HEK293 (cell line): ENCODE measurements at regions not wholly inside any gene's neighbourhood (a gene's known extent, or its start where the extent isn't known, plus 50 kb on each side); places are given as distances from the start of the nearest gene placed in this dataset.

Experiments
- CTCF ChIA-PET: fragments of 350-600 bp; formaldehyde crosslinking; extraction: SDS; loops from one replicate; lab custom pipeline; 2021; ENCODE audit warnings: antibody characterized with exemption; lab: Yijun Ruan, JAX
- POLR2A ChIA-PET: fragments of 300-600 bp; formaldehyde crosslinking; extraction: SDS; loops from one replicate; lab custom pipeline; 2020; ENCODE audit warnings: antibody characterized with exemption, inconsistent platforms; lab: Yijun Ruan, JAX
- H3K27ac ChIP-seq: fragments of 200-500 bp; sonication (Bioruptor generic); 2 replicates; pipeline ENCODE4 v1.5.1; 2014; ENCODE audit warnings: low read depth, low read length, control low read depth, inconsistent platforms; ENCODE audit errors: extremely low read depth
- H3K36me3 ChIP-seq, 2 experiments: fragments of 200-500 bp in 1 of 2; sonication (Bioruptor generic) in 1 of 2; 1 replicate in 1 of 2; 2 replicates in 1 of 2; pipeline ENCODE4 v1.5.1; 2014 to 2017; ENCODE audit warnings: inconsistent platforms in 2 of 2, low read length in 2 of 2; ENCODE audit not compliant: control insufficient read depth in 2 of 2, insufficient read depth in 1 of 2
- H3K4me1 ChIP-seq: fragments of 200-500 bp; sonication (Bioruptor generic); 2 replicates; pipeline ENCODE4 v1.5.1; 2014; ENCODE audit warnings: mild to moderate bottlenecking, low read length, inconsistent platforms; ENCODE audit not compliant: control insufficient read depth, insufficient read depth
- H3K4me3 ChIP-seq: 2 replicates; pipeline ENCODE4 v1.5.1; 2011; ENCODE audit warnings: low read depth, mild to moderate bottlenecking, control low read depth, low read length, moderate library complexity
- H3K9me3 ChIP-seq: fragments of 200-500 bp; sonication (Bioruptor generic); 2 replicates; pipeline ENCODE4 v1.5.1; 2014; ENCODE audit warnings: low read depth, low read length, inconsistent platforms; ENCODE audit not compliant: control insufficient read depth, insufficient read depth
- CTCF ChIP-seq: fragments of 450-650 bp; formaldehyde crosslinking; IDR thresholded peaks from 2 replicates; pipeline ENCODE4 v1.5.1; 2016; ENCODE audit warnings: missing biosample characterization, missing genetic modification characterization
- EGR2 ChIP-seq: fragments of 450-650 bp; formaldehyde crosslinking; IDR thresholded peaks from 2 replicates; pipeline ENCODE4 v1.5.1; 2016; ENCODE audit warnings: low read depth, missing biosample characterization, missing genetic modification characterization
- GFI1B ChIP-seq: fragments of 450-650 bp; formaldehyde crosslinking; IDR thresholded peaks from 2 replicates; pipeline ENCODE4 v1.5.1; 2016; ENCODE audit warnings: missing biosample characterization, missing genetic modification characterization
- GLI4 ChIP-seq: fragments of 450-650 bp; formaldehyde crosslinking; IDR thresholded peaks from 2 replicates; pipeline ENCODE4 v1.5.1; 2016; ENCODE audit warnings: missing biosample characterization, missing genetic modification characterization
- HIC1 ChIP-seq: fragments of 450-650 bp; formaldehyde crosslinking; IDR thresholded peaks from 2 replicates; pipeline ENCODE4 v1.5.1; 2016; ENCODE audit warnings: missing biosample characterization, missing genetic modification characterization
- INSM2 ChIP-seq: fragments of 450-650 bp; formaldehyde crosslinking; IDR thresholded peaks from 2 replicates; pipeline ENCODE4 v1.5.1; 2016; ENCODE audit warnings: missing biosample characterization, missing genetic modification characterization
- KLF7 ChIP-seq: fragments of 450-650 bp; formaldehyde crosslinking; IDR thresholded peaks from 2 replicates; pipeline ENCODE4 v1.5.1; 2016; ENCODE audit warnings: missing biosample characterization, missing genetic modification characterization, borderline replicate concordance
- MYNN ChIP-seq: fragments of 450-650 bp; formaldehyde crosslinking; IDR thresholded peaks from 2 replicates; pipeline ENCODE4 v1.5.1; 2016; ENCODE audit warnings: missing biosample characterization, missing genetic modification characterization, borderline replicate concordance
- MZF1 ChIP-seq: fragments of 450-650 bp; formaldehyde crosslinking; IDR thresholded peaks from 2 replicates; pipeline ENCODE4 v1.5.1; 2017; ENCODE audit warnings: missing biosample characterization, missing genetic modification characterization, borderline replicate concordance
- OVOL3 ChIP-seq: fragments of 450-650 bp; formaldehyde crosslinking; IDR thresholded peaks from 2 replicates; pipeline ENCODE4 v1.5.1; 2016; ENCODE audit warnings: missing biosample characterization, missing genetic modification characterization
- SCRT2 ChIP-seq: fragments of 450-650 bp; formaldehyde crosslinking; IDR thresholded peaks from 2 replicates; pipeline ENCODE4 v1.5.1; 2016; ENCODE audit warnings: missing biosample characterization, missing genetic modification characterization
- ZBTB49 ChIP-seq: fragments of 450-650 bp; formaldehyde crosslinking; IDR thresholded peaks from 2 replicates; pipeline ENCODE4 v1.5.1; 2016; ENCODE audit warnings: missing biosample characterization, missing genetic modification characterization, low read depth
- ZNF146 ChIP-seq: fragments of 450-650 bp; formaldehyde crosslinking; IDR thresholded peaks from 2 replicates; pipeline ENCODE4 v1.5.1; 2016; ENCODE audit warnings: missing biosample characterization, missing genetic modification characterization
- ZNF148 ChIP-seq: fragments of 450-650 bp; formaldehyde crosslinking; IDR thresholded peaks from 2 replicates; pipeline ENCODE4 v1.5.0; 2017; ENCODE audit warnings: missing biosample characterization, missing genetic modification characterization, borderline replicate concordance
- ZNF211 ChIP-seq: fragments of 450-650 bp; formaldehyde crosslinking; IDR thresholded peaks from 2 replicates; pipeline ENCODE4 v1.5.1; 2016; ENCODE audit warnings: low read depth, missing biosample characterization, missing genetic modification characterization
- ZNF350 ChIP-seq: fragments of 450-650 bp; formaldehyde crosslinking; IDR thresholded peaks from 2 replicates; pipeline ENCODE4 v1.5.0; 2017; ENCODE audit warnings: missing biosample characterization, mild to moderate bottlenecking, missing genetic modification characterization
- ZNF362 ChIP-seq: fragments of 450-650 bp; formaldehyde crosslinking; IDR thresholded peaks from 2 replicates; pipeline ENCODE4 v1.5.1; 2016; ENCODE audit warnings: missing biosample characterization, missing genetic modification characterization
- ZNF530 ChIP-seq: fragments of 450-650 bp; formaldehyde crosslinking; IDR thresholded peaks from 2 replicates; pipeline ENCODE4 v1.5.1; 2016; ENCODE audit warnings: low read depth, missing biosample characterization, missing genetic modification characterization
- ZNF544 ChIP-seq: fragments of 450-650 bp; formaldehyde crosslinking; IDR thresholded peaks from 2 replicates; pipeline ENCODE4 v1.5.0; 2017; ENCODE audit warnings: missing biosample characterization, missing genetic modification characterization
- ZNF561 ChIP-seq: fragments of 450-650 bp; IDR thresholded peaks from 2 replicates; pipeline ENCODE4 v1.5.1; 2018; ENCODE audit warnings: missing biosample characterization, missing genetic modification characterization, borderline replicate concordance
- ZNF596 ChIP-seq: fragments of 450-650 bp; IDR thresholded peaks from 2 replicates; pipeline ENCODE4 v1.5.0; 2018; ENCODE audit warnings: missing biosample characterization, mild to moderate bottlenecking, missing genetic modification characterization, moderate library complexity
- ZNF645 ChIP-seq: fragments of 450-650 bp; formaldehyde crosslinking; IDR thresholded peaks from 2 replicates; pipeline ENCODE4; 2016; ENCODE audit warnings: missing biosample characterization, missing genetic modification characterization
- ZNF654 ChIP-seq: fragments of 450-650 bp; formaldehyde crosslinking; IDR thresholded peaks from 2 replicates; pipeline ENCODE4 v1.5.1; 2016; ENCODE audit warnings: low read depth, missing biosample characterization, missing genetic modification characterization
- ZNF670 ChIP-seq: fragments of 450-650 bp; formaldehyde crosslinking; IDR thresholded peaks from 2 replicates; pipeline ENCODE4 v1.5.1; 2016; ENCODE audit warnings: missing biosample characterization, missing genetic modification characterization, low read depth
- ZNF792 ChIP-seq: fragments of 450-650 bp; formaldehyde crosslinking; IDR thresholded peaks from 2 replicates; pipeline ENCODE4 v1.5.1; 2016; ENCODE audit warnings: missing biosample characterization, missing genetic modification characterization
- ZNF843 ChIP-seq: fragments of 450-650 bp; formaldehyde crosslinking; IDR thresholded peaks from 2 replicates; pipeline ENCODE4 v1.5.1; 2016; ENCODE audit warnings: missing biosample characterization, missing genetic modification characterization

- TF ChIP-seq ZNF544 (no peak), GLI4 (tag by site-specific recombination) (no peak), MZF1 (no peak), ZNF146 (tag by site-specific recombination) (no peak), ZNF211 (tag by site-specific recombination) (no peak), ZNF670 (no peak), ZNF350 (tag by site-specific recombination) (no peak), ZNF596 (tag by site-specific recombination) (no peak), INSM2 (no peak), ZNF654 (no peak), GFI1B (tag by site-specific recombination) (no peak), EGR2 (tag by site-specific recombination) (no peak)
Measured at GRCh38 chr2:129256642-129257041, 722.8 kb upstream of the RAB6C start (continued).

GRCh38 chr2:129262934-129263333 is 716.5 kb upstream of the RAB6C start:
- CTCF ChIA-PET, result no interaction called here

More at GRCh38 chr2:129262934-129263333, 716.5 kb upstream of the RAB6C start:
- Histone ChIP-seq H3K9me3 (no peaks in the 10 kb centered on the region), H3K4me3 (no peak overlapping the region), H3K4me1 (no peaks in the 10 kb centered on the region), H3K36me3 (no peaks in the 10 kb centered on the region), H3K27ac (no peak overlapping the region)
- TF ChIP-seq ZNF645 (tag by site-specific recombination) (no peak), ZNF148 (no peak), HIC1 (no peak), KLF7 (tag by site-specific recombination) (no peak), ZNF561 (tag by site-specific recombination) (no peak), ZNF843 (tag by site-specific recombination) (no peak), ZNF530 (no peak), SCRT2 (no peak), MYNN (no peak), ZNF362 (tag by site-specific recombination) (no peak), ZBTB49 (tag by site-specific recombination) (no peak), OVOL3 (tag by site-specific recombination) (no peak), CTCF (tag by site-specific recombination) (no peak), ZNF792 (no peak)
- POLR2A ChIA-PET, result no interaction called here
